ENCODE measurements at regions not wholly inside any gene's neighbourhood (a gene's known extent, or its start where the extent isn't known, plus 50 kb on each side); places are given as distances from the start of the nearest gene placed in this dataset.

DNA sequence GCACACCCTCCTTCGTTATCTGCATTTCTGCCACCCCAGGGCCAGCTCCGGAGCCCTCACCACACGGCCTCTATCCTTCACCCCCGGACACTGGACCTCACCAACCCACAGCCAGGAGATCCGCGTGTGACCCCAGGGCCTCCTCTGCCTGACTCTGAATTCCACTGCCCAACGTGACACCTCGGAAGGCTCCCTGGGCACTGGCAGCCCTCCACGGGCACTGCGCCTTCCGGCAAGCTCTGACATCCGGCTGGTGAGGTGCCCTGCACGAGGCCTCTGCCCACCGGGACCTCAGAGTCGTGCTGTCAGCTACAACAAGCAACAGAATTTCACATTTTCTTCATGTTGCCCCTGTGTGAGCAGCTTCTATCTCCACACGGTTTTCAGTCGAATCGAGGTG lies 148.3 kb downstream of the CRYBB2 start:
- Histone ChIP-seq H3K27me3 (ENCODE audit: control insufficient read depth, insufficient read depth, low read length) (no peaks in the 10 kb centered on the region), H3K4me1 (ENCODE audit: control insufficient read depth, insufficient read depth, low read length) (peaks cover 8% of the 10 kb centered on the region; the same call in 1 of the 2 replicates), H3K4me3 (ENCODE audit: low read depth, low read length) (no peak overlapping the region), H3K9me3 (ENCODE audit: control insufficient read depth, insufficient read depth, low read depth, low read length) (no peaks in the 10 kb centered on the region), H3K36me3 (ENCODE audit: control insufficient read depth, insufficient read depth, low read length) (peaks cover 4% of the 10 kb centered on the region; the same call in 1 of the 2 replicates), H3K27ac (ENCODE audit: low read depth, low read length) (no peak overlapping the region), H3K9ac (ENCODE audit: low read length) (no peak overlapping the region)

DNA sequence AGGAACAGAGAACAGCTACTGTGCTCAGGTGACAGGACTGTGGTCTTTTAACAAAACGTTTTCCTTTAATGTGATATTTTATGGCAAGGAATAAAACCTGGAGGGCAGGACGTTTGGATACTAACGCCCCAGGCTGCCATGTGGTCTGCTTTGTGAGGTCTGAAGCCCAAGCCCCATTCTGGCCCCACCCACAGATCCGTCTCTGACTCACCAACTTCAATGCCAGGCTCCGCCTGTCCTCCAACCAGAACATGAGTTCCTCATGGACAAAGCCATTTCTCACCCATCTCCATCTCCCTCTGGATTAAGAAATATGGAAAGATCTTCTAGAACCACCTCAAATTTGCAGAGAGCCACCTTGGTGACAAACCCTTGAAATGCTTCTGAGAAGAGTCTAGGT lies 148.8 kb downstream of the CRYBB2 start:
- Histone ChIP-seq H3K36me3 (ENCODE audit: control insufficient read depth, insufficient read depth, low read length) (peaks cover 4% of the 10 kb centered on the region; the same call in 1 of the 2 replicates), H3K4me1 (ENCODE audit: control insufficient read depth, insufficient read depth, low read length) (peaks cover 8% of the 10 kb centered on the region; the same call in 1 of the 2 replicates), H3K27ac (ENCODE audit: low read depth, low read length) (no peak overlapping the region), H3K4me3 (ENCODE audit: low read depth, low read length) (no peak overlapping the region), H3K27me3 (ENCODE audit: control insufficient read depth, insufficient read depth, low read length) (no peaks in the 10 kb centered on the region), H3K9ac (ENCODE audit: low read length) (no peak overlapping the region), H3K9me3 (ENCODE audit: control insufficient read depth, insufficient read depth, low read depth, low read length) (no peaks in the 10 kb centered on the region)

DNA sequence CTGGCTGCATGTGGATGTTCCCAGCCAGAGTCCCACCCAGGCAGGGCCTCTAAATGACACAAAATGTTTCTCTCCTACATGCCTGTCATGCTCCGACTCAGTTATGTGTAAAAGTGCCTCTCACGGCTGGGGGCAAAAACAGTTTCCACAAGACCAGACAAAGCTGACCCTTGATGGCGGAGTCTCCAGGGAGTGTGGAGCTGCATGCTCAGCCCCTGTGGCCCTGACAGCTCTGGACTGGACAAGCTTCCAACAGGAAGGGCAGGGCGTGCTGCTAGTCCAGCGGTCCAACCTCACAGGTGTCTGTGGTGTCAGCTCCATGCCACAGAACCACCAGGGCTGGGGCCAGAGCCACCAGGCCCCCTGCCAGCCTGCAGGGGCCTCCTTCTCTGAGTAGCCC lies 149.6 kb downstream of the CRYBB2 start:
- Histone ChIP-seq H3K9me3 (ENCODE audit: control insufficient read depth, insufficient read depth, low read depth, low read length) (no peaks in the 10 kb centered on the region), H3K4me1 (ENCODE audit: control insufficient read depth, insufficient read depth, low read length) (peaks cover 8% of the 10 kb centered on the region; the same call in 1 of the 2 replicates), H3K27me3 (ENCODE audit: control insufficient read depth, insufficient read depth, low read length) (no peaks in the 10 kb centered on the region), H3K27ac (ENCODE audit: low read depth, low read length) (no peak overlapping the region), H3K4me3 (ENCODE audit: low read depth, low read length) (no peak overlapping the region), H3K9ac (ENCODE audit: low read length) (no peak overlapping the region), H3K36me3 (ENCODE audit: control insufficient read depth, insufficient read depth, low read length) (peaks cover 4% of the 10 kb centered on the region; the same call in 1 of the 2 replicates)

DNA sequence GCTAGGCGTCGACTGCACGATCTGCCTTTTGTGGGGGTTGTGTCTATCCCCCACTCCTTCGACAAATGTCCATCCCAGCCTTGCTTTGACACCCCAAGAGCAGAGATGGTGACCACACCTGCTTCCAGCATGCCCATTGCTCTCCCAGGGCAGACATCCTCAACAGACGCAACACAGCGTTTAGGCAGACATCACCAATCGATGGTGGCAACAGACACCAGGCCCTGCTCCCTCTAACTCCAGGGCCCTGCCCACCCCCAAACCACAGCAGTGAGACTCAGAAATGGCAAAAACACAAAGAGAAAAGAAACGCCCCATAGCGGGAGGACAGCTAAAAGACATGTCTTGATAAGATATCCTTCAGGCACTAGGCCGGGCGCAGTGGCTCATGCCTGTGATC lies 150.9 kb downstream of the CRYBB2 start:
- Histone ChIP-seq H3K9ac (ENCODE audit: low read length) (no peak overlapping the region), H3K4me3 (ENCODE audit: low read depth, low read length) (no peak overlapping the region), H3K9me3 (ENCODE audit: control insufficient read depth, insufficient read depth, low read depth, low read length) (no peaks in the 10 kb centered on the region), H3K36me3 (ENCODE audit: control insufficient read depth, insufficient read depth, low read length) (peaks cover 11% of the 10 kb centered on the region; the same call in 1 of the 2 replicates), H3K27ac (ENCODE audit: low read depth, low read length) (no peak overlapping the region), H3K4me1 (ENCODE audit: control insufficient read depth, insufficient read depth, low read length) (peaks cover 8% of the 10 kb centered on the region; the same call in 1 of the 2 replicates), H3K27me3 (ENCODE audit: control insufficient read depth, insufficient read depth, low read length) (no peaks in the 10 kb centered on the region)

DNA sequence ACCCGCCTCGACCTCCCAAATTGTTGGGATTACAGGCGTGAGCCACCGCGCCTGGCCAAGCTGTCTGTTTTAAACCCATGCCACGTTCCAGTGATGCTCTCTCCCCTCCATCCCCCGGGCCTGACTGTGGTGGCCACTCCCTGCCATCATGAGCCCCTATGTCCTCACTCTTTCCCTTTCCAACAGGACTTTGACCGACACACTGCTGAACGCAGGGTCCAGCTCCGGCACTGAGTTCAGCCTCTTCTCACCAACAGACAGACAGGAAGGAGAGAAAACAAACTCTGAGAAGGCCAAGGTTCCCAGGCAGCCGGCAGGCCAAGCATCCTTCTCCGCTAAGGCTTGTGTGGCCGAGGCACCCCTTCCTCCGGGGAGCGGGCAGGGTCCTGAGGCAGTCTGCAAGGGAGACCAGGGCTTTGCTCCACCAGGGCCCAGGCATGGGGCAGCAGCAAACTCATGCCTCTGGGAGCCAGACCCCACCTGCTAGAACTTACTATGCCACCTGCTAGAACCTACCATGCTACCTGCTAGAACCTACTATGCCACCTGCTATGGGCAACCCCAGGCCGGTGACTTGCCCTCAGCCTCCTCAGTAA lies 152.7 kb downstream of the CRYBB2 start:
- peaks cover 8% of the 10 kb centered on the region; the same call in 1 of the 2 replicates for H3K4me1 ChIP-seq (ENCODE audit: control insufficient read depth, insufficient read depth, low read length)
- no peaks in the 10 kb centered on the region for H3K27me3 ChIP-seq (ENCODE audit: control insufficient read depth, insufficient read depth, low read length)
- H3K27ac ChIP-seq (ENCODE audit: low read depth, low read length), result no peak overlapping the region
- H3K4me3 ChIP-seq (ENCODE audit: low read depth, low read length), result no peak overlapping the region
- peaks cover 11% of the 10 kb centered on the region; the same call in 1 of the 2 replicates for H3K36me3 ChIP-seq (ENCODE audit: control insufficient read depth, insufficient read depth, low read length)
- no peaks in the 10 kb centered on the region for H3K9me3 ChIP-seq (ENCODE audit: control insufficient read depth, insufficient read depth, low read depth, low read length)
- no peak overlapping the region for H3K9ac ChIP-seq (ENCODE audit: low read length)

DNA sequence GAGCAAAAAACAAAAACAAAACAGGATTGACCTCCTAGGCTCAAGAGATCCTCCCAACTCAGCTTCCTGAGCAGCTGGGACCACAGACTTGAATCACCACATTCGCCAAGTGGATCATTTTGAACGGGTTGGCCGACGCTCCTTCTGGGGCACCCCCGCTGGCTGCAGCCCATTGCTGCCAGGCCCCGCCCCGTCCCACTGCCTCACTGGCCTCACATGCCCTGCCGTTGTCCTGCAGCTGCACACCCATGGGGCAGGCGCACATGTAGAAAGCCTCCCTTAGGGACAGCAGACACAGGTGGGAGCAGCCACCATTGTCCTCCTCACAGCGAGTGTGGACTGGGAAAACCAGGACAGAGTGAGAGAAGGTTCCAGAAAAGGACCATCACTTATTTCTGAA lies 154.5 kb downstream of the CRYBB2 start:
- no peak overlapping the region for H3K27ac ChIP-seq (ENCODE audit: low read depth, low read length)
- H3K9me3 ChIP-seq (ENCODE audit: control insufficient read depth, insufficient read depth, low read depth, low read length), result no peaks in the 10 kb centered on the region
- no peak overlapping the region for H3K4me3 ChIP-seq (ENCODE audit: low read depth, low read length)
- peaks cover 16% of the 10 kb centered on the region; the same call in 1 of the 2 replicates for H3K36me3 ChIP-seq (ENCODE audit: control insufficient read depth, insufficient read depth, low read length)
- H3K9ac ChIP-seq (ENCODE audit: low read length), result no peak overlapping the region
- no peaks in the 10 kb centered on the region for H3K27me3 ChIP-seq (ENCODE audit: control insufficient read depth, insufficient read depth, low read length)
- 0 out of 2 replicates have a peak, but pooled peaks cover 2% of the 10 kb centered on the region for H3K4me1 ChIP-seq (ENCODE audit: control insufficient read depth, insufficient read depth, low read length)

DNA sequence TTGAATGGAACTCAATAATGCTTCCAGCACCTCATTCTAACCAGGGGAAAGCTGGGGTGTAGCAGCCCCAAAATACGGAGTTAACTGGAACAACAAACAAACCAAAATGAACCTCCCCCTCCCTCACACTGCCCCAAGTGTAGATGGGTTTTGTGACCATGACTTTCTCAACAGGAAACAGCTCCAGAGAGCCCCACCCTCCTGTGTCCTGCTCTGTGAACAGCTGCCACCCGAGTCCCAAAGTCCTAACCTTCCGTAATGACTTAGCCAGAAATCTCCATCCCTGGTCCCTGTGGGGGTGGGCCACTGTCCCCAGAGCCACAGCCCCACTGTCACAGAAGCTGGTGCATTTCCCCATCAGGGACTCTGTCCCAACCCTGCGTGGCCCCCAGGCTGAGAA lies 155.4 kb downstream of the CRYBB2 start:
- peaks cover 21% of the 10 kb centered on the region; the same call in 1 of the 2 replicates for H3K36me3 ChIP-seq (ENCODE audit: control insufficient read depth, insufficient read depth, low read length)
- H3K9ac ChIP-seq (ENCODE audit: low read length), result no peak overlapping the region
- H3K9me3 ChIP-seq (ENCODE audit: control insufficient read depth, insufficient read depth, low read depth, low read length), result no peaks in the 10 kb centered on the region
- no peaks in the 10 kb centered on the region for H3K27me3 ChIP-seq (ENCODE audit: control insufficient read depth, insufficient read depth, low read length)
- H3K4me3 ChIP-seq (ENCODE audit: low read depth, low read length), result no peak overlapping the region
- H3K27ac ChIP-seq (ENCODE audit: low read depth, low read length), result no peak overlapping the region
- H3K4me1 ChIP-seq (ENCODE audit: control insufficient read depth, insufficient read depth, low read length), result no peaks in the 10 kb centered on the region

DNA sequence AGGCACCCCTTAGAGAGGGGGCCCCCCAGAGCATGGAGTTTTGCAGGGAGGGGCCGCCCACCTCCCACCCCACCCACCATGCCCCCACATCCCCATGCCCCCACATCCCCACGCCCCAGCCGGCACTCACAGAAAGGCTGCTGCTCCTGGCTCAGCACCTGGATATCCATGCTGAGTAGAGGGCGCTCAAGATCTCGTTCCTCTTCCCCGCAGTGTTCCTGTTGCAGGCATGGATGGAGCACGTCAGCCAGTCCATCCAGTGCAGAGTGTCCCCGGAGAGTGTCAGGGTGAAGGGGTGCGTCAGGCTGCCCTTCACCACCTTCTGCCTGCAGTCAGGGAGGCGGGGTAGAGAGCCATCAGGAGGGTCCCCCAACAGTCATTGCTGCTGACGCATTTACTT lies 156.2 kb downstream of the CRYBB2 start:
- H3K36me3 ChIP-seq (ENCODE audit: control insufficient read depth, insufficient read depth, low read length), result peaks cover 27% of the 10 kb centered on the region
- H3K9me3 ChIP-seq (ENCODE audit: control insufficient read depth, insufficient read depth, low read depth, low read length), result no peaks in the 10 kb centered on the region
- no peaks in the 10 kb centered on the region for H3K27me3 ChIP-seq (ENCODE audit: control insufficient read depth, insufficient read depth, low read length)
- H3K4me3 ChIP-seq (ENCODE audit: low read depth, low read length), result no peak overlapping the region
- H3K4me1 ChIP-seq (ENCODE audit: control insufficient read depth, insufficient read depth, low read length), result no peaks in the 10 kb centered on the region
- no peak overlapping the region for H3K9ac ChIP-seq (ENCODE audit: low read length)
- H3K27ac ChIP-seq (ENCODE audit: low read depth, low read length), result no peak overlapping the region

DNA sequence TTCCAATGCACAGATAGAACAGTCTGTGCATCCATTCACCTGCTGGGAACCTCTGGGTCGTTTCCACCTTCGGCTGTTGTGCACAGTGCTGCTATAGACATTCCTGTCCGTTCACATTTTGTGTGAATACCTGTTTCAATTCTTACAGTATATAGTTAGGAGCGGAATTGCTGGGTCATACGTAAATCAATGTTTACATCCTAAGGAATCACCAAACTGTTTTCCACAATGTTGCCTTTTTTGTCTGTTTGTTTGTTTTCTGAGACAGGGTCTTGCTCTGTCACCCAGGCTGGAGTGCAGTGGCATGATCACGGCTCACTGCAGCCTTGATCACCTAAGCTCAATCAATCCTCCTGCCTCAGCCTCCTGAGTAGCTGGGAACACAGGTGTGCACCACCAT lies 158.3 kb downstream of the CRYBB2 start:
- Histone ChIP-seq H3K4me3 (ENCODE audit: low read depth, low read length) (no peak overlapping the region), H3K9me3 (ENCODE audit: control insufficient read depth, insufficient read depth, low read depth, low read length) (no peaks in the 10 kb centered on the region), H3K9ac (ENCODE audit: low read length) (no peak overlapping the region), H3K27me3 (ENCODE audit: control insufficient read depth, insufficient read depth, low read length) (no peaks in the 10 kb centered on the region), H3K4me1 (ENCODE audit: control insufficient read depth, insufficient read depth, low read length) (no peaks in the 10 kb centered on the region), H3K27ac (ENCODE audit: low read depth, low read length) (no peak overlapping the region), H3K36me3 (ENCODE audit: control insufficient read depth, insufficient read depth, low read length) (peaks cover 32% of the 10 kb centered on the region)

DNA sequence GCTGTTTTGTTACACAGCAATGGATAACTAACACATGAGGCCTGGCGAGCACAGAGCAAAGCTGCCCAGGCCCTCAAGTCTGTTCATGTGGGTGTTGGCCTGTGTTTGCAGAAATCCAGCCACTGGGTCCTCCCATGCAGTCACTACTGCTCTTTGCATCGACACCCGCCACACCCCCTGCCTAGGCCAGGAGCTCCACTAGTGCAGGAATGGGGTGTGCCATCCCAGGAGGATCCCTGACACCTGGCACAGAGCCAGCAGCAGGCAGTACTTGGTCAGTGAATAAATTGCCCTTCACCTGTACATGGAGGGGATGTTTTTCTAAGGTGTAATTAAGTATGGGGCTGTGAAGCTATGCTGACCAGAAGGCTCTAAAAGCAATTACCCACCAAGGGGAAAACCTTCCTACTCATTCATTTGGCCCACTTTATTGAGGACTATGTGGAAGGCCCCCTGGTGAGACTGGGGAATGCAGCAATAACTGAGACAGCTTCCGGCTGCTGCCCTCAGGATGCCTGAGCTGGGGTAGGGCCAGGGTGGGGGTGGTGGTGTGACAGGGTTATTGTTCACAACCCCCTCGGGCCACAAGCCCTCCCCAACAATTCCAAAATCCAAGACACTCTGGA lies 160.8 kb downstream of the CRYBB2 start:
- Histone ChIP-seq H3K4me1 (ENCODE audit: control insufficient read depth, insufficient read depth, low read length) (peaks cover 14% of the 10 kb centered on the region; the same call in 1 of the 2 replicates), H3K27ac (ENCODE audit: low read depth, low read length) (no peak overlapping the region), H3K36me3 (ENCODE audit: control insufficient read depth, insufficient read depth, low read length) (peaks cover 24% of the 10 kb centered on the region), H3K9me3 (ENCODE audit: control insufficient read depth, insufficient read depth, low read depth, low read length) (no peaks in the 10 kb centered on the region), H3K9ac (ENCODE audit: low read length) (no peak overlapping the region), H3K27me3 (ENCODE audit: control insufficient read depth, insufficient read depth, low read length) (no peaks in the 10 kb centered on the region), H3K4me3 (ENCODE audit: low read depth, low read length) (no peak overlapping the region)

DNA sequence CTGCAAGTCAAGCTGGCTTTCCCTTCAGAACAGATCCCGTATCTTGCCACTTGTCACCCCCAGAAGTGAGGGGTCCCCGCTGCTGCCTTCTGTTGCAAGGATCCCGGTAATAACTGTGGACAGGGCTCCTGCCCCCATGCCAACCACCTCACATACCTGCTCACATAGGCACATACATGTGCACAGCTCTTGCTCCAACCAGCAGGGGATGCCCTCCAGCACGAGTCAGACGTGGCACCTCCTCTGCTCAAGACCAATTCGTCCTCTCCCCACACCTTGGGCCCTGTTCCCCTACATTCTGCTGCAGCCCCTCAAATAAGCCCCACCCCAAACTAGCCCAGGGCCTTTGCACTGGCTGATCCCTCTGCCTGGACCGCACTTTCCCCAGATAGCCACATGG lies 163.3 kb downstream of the CRYBB2 start:
- Histone ChIP-seq H3K27me3 (ENCODE audit: control insufficient read depth, insufficient read depth, low read length) (no peaks in the 10 kb centered on the region), H3K9me3 (ENCODE audit: control insufficient read depth, insufficient read depth, low read depth, low read length) (no peaks in the 10 kb centered on the region), H3K36me3 (ENCODE audit: control insufficient read depth, insufficient read depth, low read length) (peaks cover 24% of the 10 kb centered on the region), H3K4me3 (ENCODE audit: low read depth, low read length) (no peak overlapping the region), H3K4me1 (ENCODE audit: control insufficient read depth, insufficient read depth, low read length) (peaks cover 37% of the 10 kb centered on the region), H3K9ac (ENCODE audit: low read length) (no peak overlapping the region), H3K27ac (ENCODE audit: low read depth, low read length) (no peak overlapping the region)

Data from HUES6 (cell line).